ENCODE measurements at regions not wholly inside any gene's neighbourhood (a gene's known extent, or its start where the extent isn't known, plus 50 kb on each side); places are given as distances from the start of the nearest gene placed in this dataset.
A peak's percentile ranks its signal among the peaks of the same experiment; 100 is the strongest.
"Not testable (repeated sequence)": the region's sequence is repeated elsewhere in the genome, so short reads cannot be mapped to it uniquely, and the experiment has no call there.

GRCh38 chr1:120544434-120544833, 129.6 kb downstream of the NBPF8 start:
- H3K27me3 ChIP-seq (ENCODE audit: control insufficient read depth, insufficient read depth, low read length); H3K36me3 Mint-ChIP-seq; H3K4me3 Mint-ChIP-seq; intact Hi-C loops (cut with micrococcal nuclease); H3K9me3 Mint-ChIP-seq; H3K4me1 ChIP-seq (ENCODE audit: control insufficient read depth, insufficient read depth, low read length); H3K4me3 ChIP-seq (ENCODE audit: low read length); H3K27me3 Mint-ChIP-seq (ENCODE audit: low read depth in 2 of 2); H3K9me3 ChIP-seq (ENCODE audit: control insufficient read depth, insufficient read depth, low read length); H3K36me3 ChIP-seq (ENCODE audit: control insufficient read depth, insufficient read depth, low read length); H3K4me1 Mint-ChIP-seq; H3K27ac ChIP-seq (ENCODE audit: low read length); H3K27ac Mint-ChIP-seq: not testable (repeated sequence)
- ATAC-seq: peak; percentile 89 to 100 (median 100)
- TF ChIP-seq, protein P1, sequence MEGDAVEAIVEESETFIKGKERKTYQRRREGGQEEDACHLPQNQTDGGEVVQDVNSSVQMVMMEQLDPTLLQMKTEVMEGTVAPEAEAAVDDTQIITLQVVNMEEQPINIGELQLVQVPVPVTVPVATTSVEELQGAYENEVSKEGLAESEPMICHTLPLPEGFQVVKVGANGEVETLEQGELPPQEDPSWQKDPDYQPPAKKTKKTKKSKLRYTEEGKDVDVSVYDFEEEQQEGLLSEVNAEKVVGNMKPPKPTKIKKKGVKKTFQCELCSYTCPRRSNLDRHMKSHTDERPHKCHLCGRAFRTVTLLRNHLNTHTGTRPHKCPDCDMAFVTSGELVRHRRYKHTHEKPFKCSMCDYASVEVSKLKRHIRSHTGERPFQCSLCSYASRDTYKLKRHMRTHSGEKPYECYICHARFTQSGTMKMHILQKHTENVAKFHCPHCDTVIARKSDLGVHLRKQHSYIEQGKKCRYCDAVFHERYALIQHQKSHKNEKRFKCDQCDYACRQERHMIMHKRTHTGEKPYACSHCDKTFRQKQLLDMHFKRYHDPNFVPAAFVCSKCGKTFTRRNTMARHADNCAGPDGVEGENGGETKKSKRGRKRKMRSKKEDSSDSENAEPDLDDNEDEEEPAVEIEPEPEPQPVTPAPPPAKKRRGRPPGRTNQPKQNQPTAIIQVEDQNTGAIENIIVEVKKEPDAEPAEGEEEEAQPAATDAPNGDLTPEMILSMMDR (IDR thresholded peaks at IDR 0.05): peak; percentile 55
- WGBS (ENCODE audit: insufficient coverage): no CpG with 5 or more reads among the region's 2 CpGs
- peak in 1 of 2 donors; percentile 68 for DNase-seq

GRCh38 chr1:120550335-120550734, 135.5 kb downstream of the NBPF8 start:
- DNase-seq; H3K9me3 ChIP-seq (ENCODE audit: control insufficient read depth, insufficient read depth, low read length); H3K4me1 Mint-ChIP-seq; H3K36me3 Mint-ChIP-seq; H3K27me3 ChIP-seq (ENCODE audit: control insufficient read depth, insufficient read depth, low read length); ATAC-seq; H3K27ac Mint-ChIP-seq; H3K36me3 ChIP-seq (ENCODE audit: control insufficient read depth, insufficient read depth, low read length); H3K4me3 ChIP-seq (ENCODE audit: low read length); H3K27me3 Mint-ChIP-seq (ENCODE audit: low read depth in 2 of 2); H3K27ac ChIP-seq (ENCODE audit: low read length); H3K9me3 Mint-ChIP-seq; H3K4me3 Mint-ChIP-seq; H3K4me1 ChIP-seq (ENCODE audit: control insufficient read depth, insufficient read depth, low read length); intact Hi-C loops (cut with micrococcal nuclease): not testable (repeated sequence)
- no CpG with 5 or more reads among the region's 2 CpGs for WGBS (ENCODE audit: insufficient coverage)

DNA sequence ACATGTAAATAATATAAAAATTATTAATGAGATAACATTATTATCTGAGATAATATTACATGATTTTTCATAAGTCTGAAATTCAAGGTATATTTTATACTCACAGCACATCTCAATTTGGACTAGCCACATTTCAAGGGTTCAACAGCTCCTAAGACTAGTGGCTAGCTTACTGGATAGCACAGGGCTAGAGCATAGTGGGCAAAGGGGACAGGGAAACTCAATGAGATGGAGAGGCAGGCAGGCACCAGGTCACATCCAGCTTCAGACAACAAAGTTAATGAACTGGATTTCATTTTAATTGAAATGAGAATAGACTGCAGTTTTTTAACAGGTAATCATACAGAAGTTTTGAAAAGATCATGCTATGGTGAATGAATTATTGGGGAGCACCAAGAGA, 137.4 kb downstream of the NBPF8 start:
- H3K27me3 Mint-ChIP-seq (ENCODE audit: low read depth in 2 of 2); H3K4me1 ChIP-seq (ENCODE audit: control insufficient read depth, insufficient read depth, low read length); DNase-seq; H3K4me1 Mint-ChIP-seq; H3K27ac ChIP-seq (ENCODE audit: low read length); H3K9me3 Mint-ChIP-seq; intact Hi-C loops (cut with micrococcal nuclease); H3K27ac Mint-ChIP-seq; ATAC-seq; H3K9me3 ChIP-seq (ENCODE audit: control insufficient read depth, insufficient read depth, low read length); H3K27me3 ChIP-seq (ENCODE audit: control insufficient read depth, insufficient read depth, low read length); H3K36me3 Mint-ChIP-seq; H3K4me3 ChIP-seq (ENCODE audit: low read length); H3K36me3 ChIP-seq (ENCODE audit: control insufficient read depth, insufficient read depth, low read length); H3K4me3 Mint-ChIP-seq: not testable (repeated sequence)

DNA sequence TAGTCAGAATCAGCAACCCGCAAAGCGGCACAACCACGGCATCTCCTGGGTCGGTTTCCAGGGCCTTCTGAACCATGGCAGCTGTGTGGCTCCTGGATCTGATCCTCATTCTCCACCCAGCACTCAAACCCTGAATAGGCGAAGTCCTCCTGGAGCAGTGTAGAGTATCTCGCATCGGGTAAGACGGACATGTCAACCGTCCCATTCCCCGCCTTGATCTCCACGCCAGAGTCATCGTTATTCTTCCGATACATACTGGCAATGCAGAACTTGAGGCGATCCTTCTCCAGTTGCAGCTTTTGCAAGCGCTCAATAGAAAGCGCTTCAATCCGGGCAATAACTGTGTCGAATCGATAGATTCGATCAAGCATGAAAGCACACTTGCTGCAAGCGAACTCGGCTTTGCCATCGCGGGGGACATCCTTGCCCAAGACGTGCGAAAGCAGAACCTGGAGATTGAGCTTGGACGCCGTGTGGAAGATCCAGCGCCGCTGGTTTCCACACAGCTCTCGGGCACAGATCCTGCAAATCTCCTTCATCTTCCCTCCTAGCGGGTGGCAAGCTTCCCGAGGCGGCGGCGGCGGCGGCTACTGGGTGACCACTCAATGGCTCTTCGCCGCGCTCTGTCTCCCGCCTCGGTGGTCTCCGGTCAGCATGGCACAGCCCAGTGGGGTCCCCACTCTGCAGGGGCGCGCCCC, 142.9 kb downstream of the NBPF8 start:
- H3K4me3 Mint-ChIP-seq: peak overlapping the region; percentile 69
- under 1% methylated on average over 12 of the region's 46 CpGs for WGBS (ENCODE audit: insufficient coverage)
- H3K36me3 Mint-ChIP-seq; H3K36me3 ChIP-seq (ENCODE audit: control insufficient read depth, insufficient read depth, low read length); ATAC-seq; H3K27me3 ChIP-seq (ENCODE audit: control insufficient read depth, insufficient read depth, low read length); H3K4me1 Mint-ChIP-seq; intact Hi-C loops (cut with micrococcal nuclease); H3K27me3 Mint-ChIP-seq (ENCODE audit: low read depth in 2 of 2); H3K27ac ChIP-seq (ENCODE audit: low read length); H3K9me3 ChIP-seq (ENCODE audit: control insufficient read depth, insufficient read depth, low read length); H3K4me1 ChIP-seq (ENCODE audit: control insufficient read depth, insufficient read depth, low read length); H3K9me3 Mint-ChIP-seq; H3K27ac Mint-ChIP-seq: not testable (repeated sequence)
- peak in 1 of 2 donors; percentile 24 for DNase-seq
- H3K4me3 ChIP-seq (ENCODE audit: low read length): peak overlapping the region; percentile 57

DNA sequence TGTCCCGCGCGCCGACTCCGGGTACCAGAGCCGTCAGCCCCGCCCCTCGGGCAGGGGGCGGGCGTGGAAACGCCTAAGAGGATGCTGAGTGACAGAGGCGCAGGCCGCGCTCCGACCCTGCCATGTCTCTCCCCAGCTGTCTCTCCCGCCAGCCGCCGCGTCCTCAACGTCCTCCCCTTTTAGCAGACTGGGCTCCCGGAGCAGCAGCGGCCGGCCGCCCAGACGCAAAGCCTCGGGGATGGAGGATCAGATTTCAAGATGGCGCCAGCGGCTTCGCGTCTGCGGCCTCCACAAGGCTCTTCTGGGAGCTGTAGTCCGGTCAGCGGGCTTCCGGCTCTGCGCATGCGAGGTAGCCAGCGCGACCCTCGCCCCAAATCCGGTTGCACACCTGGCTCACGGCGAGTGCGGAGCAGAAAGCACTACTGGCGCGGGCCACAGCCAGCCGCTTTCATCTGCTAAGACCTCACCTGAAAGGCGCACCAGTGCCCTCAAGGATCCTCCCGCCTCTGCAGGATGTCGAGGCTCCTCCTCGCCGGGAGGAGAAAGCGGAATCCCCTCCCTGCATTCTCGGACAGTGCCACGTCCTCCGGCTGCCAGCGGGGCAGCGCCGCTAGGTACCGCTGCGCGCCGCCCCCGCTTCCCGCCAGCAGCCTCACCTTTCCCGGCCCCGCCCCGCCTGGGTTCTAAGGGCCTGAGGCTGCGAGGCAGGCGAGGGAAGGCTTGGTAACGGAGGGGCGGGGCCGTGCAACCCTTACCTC, 143.6 kb downstream of the NBPF8 start:
- WGBS (ENCODE audit: insufficient coverage): under 1% methylated on average over 23 of the region's 72 CpGs
- H3K27ac ChIP-seq (ENCODE audit: low read length): peak overlapping the region; percentile 25
- H3K4me1 ChIP-seq (ENCODE audit: control insufficient read depth, insufficient read depth, low read length); H3K27ac Mint-ChIP-seq; H3K4me1 Mint-ChIP-seq; H3K36me3 ChIP-seq (ENCODE audit: control insufficient read depth, insufficient read depth, low read length); H3K36me3 Mint-ChIP-seq; intact Hi-C loops (cut with micrococcal nuclease); H3K9me3 Mint-ChIP-seq; H3K9me3 ChIP-seq (ENCODE audit: control insufficient read depth, insufficient read depth, low read length); H3K27me3 Mint-ChIP-seq (ENCODE audit: low read depth in 2 of 2); H3K27me3 ChIP-seq (ENCODE audit: control insufficient read depth, insufficient read depth, low read length): not testable (repeated sequence)
- H3K4me3 ChIP-seq (ENCODE audit: low read length): peak overlapping the region; percentile 57
- DNase-seq (peak; percentile 65 to 72), ATAC-seq (peak; percentile 87 to 91 (median 87))
- H3K4me3 Mint-ChIP-seq: peak overlapping the region; percentile 83

DNA sequence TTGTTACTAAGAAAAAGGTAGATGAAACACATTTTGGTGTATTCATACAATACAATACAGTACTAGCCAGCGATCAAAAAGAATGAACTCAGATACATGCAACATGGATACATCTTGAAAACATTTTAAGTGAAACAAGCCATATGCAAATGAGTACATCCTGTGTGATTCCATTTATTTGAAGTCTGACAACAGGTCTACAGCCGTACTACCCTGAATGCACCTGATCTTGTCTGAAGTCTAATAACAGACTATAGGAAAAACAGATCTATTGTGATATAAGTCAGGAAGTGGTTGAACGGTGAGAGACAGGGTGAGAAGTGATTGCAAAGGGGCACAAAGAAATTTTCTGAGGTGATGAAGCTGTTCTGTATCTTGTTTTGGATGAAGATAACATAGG, 146.9 kb downstream of the NBPF8 start:
- DNase-seq: peak in 1 of 2 donors; percentile 63
- H3K9me3 Mint-ChIP-seq; H3K27ac Mint-ChIP-seq; H3K4me1 ChIP-seq (ENCODE audit: control insufficient read depth, insufficient read depth, low read length); H3K27me3 Mint-ChIP-seq (ENCODE audit: low read depth in 2 of 2); H3K36me3 Mint-ChIP-seq; H3K36me3 ChIP-seq (ENCODE audit: control insufficient read depth, insufficient read depth, low read length); H3K4me3 ChIP-seq (ENCODE audit: low read length); H3K4me3 Mint-ChIP-seq; H3K9me3 ChIP-seq (ENCODE audit: control insufficient read depth, insufficient read depth, low read length); H3K27ac ChIP-seq (ENCODE audit: low read length); intact Hi-C loops (cut with micrococcal nuclease); H3K4me1 Mint-ChIP-seq; H3K27me3 ChIP-seq (ENCODE audit: control insufficient read depth, insufficient read depth, low read length): not testable (repeated sequence)
- 0% methylated on average over 1 of the region's 3 CpGs for WGBS (ENCODE audit: insufficient coverage)
- peak in 2 of 3 donors; percentile 34 to 39 for ATAC-seq

DNA sequence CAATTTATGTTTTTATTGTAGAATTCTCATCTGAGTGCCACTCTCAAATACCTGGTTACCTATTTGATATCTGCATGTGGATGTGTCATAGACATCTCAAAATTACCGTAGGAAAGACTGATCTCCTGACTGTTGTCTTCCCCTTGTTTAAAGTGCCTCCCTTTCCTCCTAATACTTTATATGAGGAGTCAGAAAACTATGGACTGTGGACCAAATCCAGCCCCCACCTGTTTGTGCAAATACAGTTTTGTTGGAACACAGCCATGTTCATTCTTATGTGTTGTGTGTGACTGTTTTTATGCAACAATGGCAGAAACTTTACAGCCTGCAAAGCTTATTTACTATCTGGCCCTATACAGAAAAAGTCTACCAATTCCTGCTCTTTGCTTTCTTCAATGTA, 150.6 kb downstream of the NBPF8 start:
- ATAC-seq; H3K9me3 ChIP-seq (ENCODE audit: control insufficient read depth, insufficient read depth, low read length); H3K4me1 ChIP-seq (ENCODE audit: control insufficient read depth, insufficient read depth, low read length); H3K4me1 Mint-ChIP-seq; H3K27ac ChIP-seq (ENCODE audit: low read length); DNase-seq; H3K27me3 Mint-ChIP-seq (ENCODE audit: low read depth in 2 of 2); H3K36me3 Mint-ChIP-seq; H3K4me3 ChIP-seq (ENCODE audit: low read length); H3K36me3 ChIP-seq (ENCODE audit: control insufficient read depth, insufficient read depth, low read length); H3K9me3 Mint-ChIP-seq; H3K27me3 ChIP-seq (ENCODE audit: control insufficient read depth, insufficient read depth, low read length); H3K4me3 Mint-ChIP-seq; intact Hi-C loops (cut with micrococcal nuclease); H3K27ac Mint-ChIP-seq: not testable (repeated sequence)
- WGBS (ENCODE audit: insufficient coverage): no CpG with 5 or more reads among the region's 1 CpG

All from natural killer cell (primary cell).